A549 (cell line): ENCODE measurements at regions not wholly inside any gene's neighbourhood (a gene's known extent, or its start where the extent isn't known, plus 50 kb on each side); places are given as distances from the start of the nearest gene placed in this dataset.

Experiments
- ATAC-seq, 2 experiments: fragments of 200-7000 bp in 1 of 2; fragments of >200 bp in 1 of 2; cut with Nextera tagmentation in 1 of 2; cut with Tn5 transposase in 1 of 2; 3 replicates each; pipeline versions ENCODE4 v1.8.0 to v1.9.1; 2018 to 2020; ENCODE audit warnings: mild to moderate bottlenecking in 1 of 2, moderate library complexity in 1 of 2
- CTCF ChIA-PET: fragments of 300-600 bp; sonication (Branson Sonifier 250); formaldehyde crosslinking; extraction: SDS; loops from one replicate; lab custom pipeline; 2021; ENCODE audit warnings: antibody characterized with exemption, inconsistent platforms; lab: Yijun Ruan, JAX
- POLR2A ChIA-PET: fragments of 350-600 bp; formaldehyde crosslinking; extraction: SDS; loops from one replicate; lab custom pipeline; 2021; ENCODE audit warnings: antibody characterized with exemption, inconsistent platforms; lab: Yijun Ruan, JAX
- DNase-seq, 2 experiments: peaks; one replicate each; pipeline versions ENCODE4 v3.0.0 to v3.0.0-alpha.2; 2011 to 2016; ENCODE audit warnings: low read depth in 1 of 2, low spot score in 1 of 2
- FAIRE-seq: peaks from 2 replicates; lab custom pipeline; 2011; peaks lifted over from hg19 to GRCh38; lab: Jason Lieb, UNC
- H3K27ac ChIP-seq, 2 experiments: fragments of >200 bp; sonication (Bioruptor Twin); formaldehyde crosslinking; 3 replicates each; pipeline ENCODE4 v1.5.1; 2016 to 2017
- H3K4me1 ChIP-seq: fragments of >200 bp; sonication (Bioruptor Twin); formaldehyde crosslinking; 3 replicates; pipeline ENCODE4 v1.6.1; 2016
- H3K4me2 ChIP-seq: fragments of >200 bp; sonication (Bioruptor Twin); formaldehyde crosslinking; 3 replicates; pipeline ENCODE4 v1.6.1; 2016
- H3K4me3 ChIP-seq: fragments of >200 bp; sonication (Bioruptor Twin); formaldehyde crosslinking; 3 replicates; pipeline ENCODE4 v1.5.1; 2016
- H3K9me3 ChIP-seq: fragments of >200 bp; sonication (Bioruptor Twin); formaldehyde crosslinking; 3 replicates; pipeline ENCODE4 v1.6.1; 2016
- CHD2 ChIP-seq: fragments of 150-350 bp; IDR thresholded peaks from 2 replicates; pipeline ENCODE4 v1.6.1; 2014; ENCODE audit warnings: low read length; ENCODE audit not compliant: partially characterized antibody
- EP300 ChIP-seq, 2 experiments: fragments of >200 bp; sonication (Bioruptor Twin); formaldehyde crosslinking; IDR thresholded peaks; 2 replicates in 1 of 2; 3 replicates in 1 of 2; pipeline ENCODE4 v1.6.1; 2016 to 2017
- FOSB ChIP-seq: fragments of 250-450 bp; sonication (Bioruptor Pico); IDR thresholded peaks from 2 replicates; pipeline ENCODE4 v1.5.0; 2020; ENCODE audit warnings: mild to moderate bottlenecking, moderate library complexity
- FOSL2 ChIP-seq, 2 experiments: fragments of 450-650 bp in 1 of 2; fragments of >200 bp in 1 of 2; sonication (Bioruptor Twin) in 1 of 2; formaldehyde crosslinking; IDR thresholded peaks; 2 replicates each; pipeline versions ENCODE4 v1.5.0 to v1.6.1; 2016 to 2020; ENCODE audit warnings: mild to moderate bottlenecking in 1 of 2, moderate library complexity in 1 of 2
- FOXS1 ChIP-seq: fragments of 250-450 bp; sonication (Bioruptor Pico); IDR thresholded peaks from 2 replicates; pipeline ENCODE4 v1.5.0; 2020; ENCODE audit warnings: mild to moderate bottlenecking, moderate library complexity
- HOXA7 ChIP-seq: fragments of 250-450 bp; sonication (Bioruptor Pico); IDR thresholded peaks from 2 replicates; pipeline ENCODE4 v1.5.0; 2020; ENCODE audit warnings: mild to moderate bottlenecking, moderate library complexity
- HOXB5 ChIP-seq: fragments of 250-450 bp; sonication (Bioruptor Pico); IDR thresholded peaks from 2 replicates; pipeline ENCODE4 v1.5.0; 2020; ENCODE audit warnings: mild to moderate bottlenecking, moderate library complexity
- NFE2L2 ChIP-seq: fragments of 150-350 bp; conservative IDR thresholded peaks from 2 replicates; pipeline ENCODE4 v1.6.1; 2014; ENCODE audit warnings: low read length
- NR3C1 ChIP-seq: fragments of >200 bp; sonication (Bioruptor Twin); formaldehyde crosslinking; IDR thresholded peaks from 3 replicates; pipeline ENCODE4 v1.6.1; 2017
- POLR2AphosphoS2 ChIP-seq: conservative IDR thresholded peaks from 2 replicates; pipeline ENCODE4 v1.6.1; 2012; ENCODE audit warnings: low read length, improper control_type of control experiment, inconsistent platforms
- TFCP2L1 ChIP-seq: fragments of 250-450 bp; sonication (Bioruptor Pico); IDR thresholded peaks from 2 replicates; pipeline ENCODE4 v1.5.0; 2021; ENCODE audit warnings: mild to moderate bottlenecking
- ZC3H11A ChIP-seq: fragments of 450-650 bp; IDR thresholded peaks from 2 replicates; pipeline ENCODE4 v1.6.1; 2014; ENCODE audit warnings: antibody characterized with exemption, mild to moderate bottlenecking
- ZFP36 ChIP-seq: fragments of 450-650 bp; IDR thresholded peaks from 2 replicates; pipeline ENCODE4 v1.6.1; 2014; ENCODE audit warnings: borderline replicate concordance; ENCODE audit not compliant: partially characterized antibody
- ZSCAN20 ChIP-seq: fragments of 250-450 bp; sonication (Bioruptor Pico); IDR thresholded peaks from 2 replicates; pipeline ENCODE4 v1.8.0; 2022; ENCODE audit warnings: mild to moderate bottlenecking, moderate library complexity
- WGBS: methylation state at CpG from one replicate; pipeline ENCODE4 v1.1.6; 2017; ENCODE audit errors: missing lambda C conversion rate; 5-methylcytosine and 5-hydroxymethylcytosine counted together
- TF ChIP-seq, protein P1 (sequence below): fragments of 250-450 bp; sonication (Bioruptor Pico); IDR thresholded peaks from 2 replicates; pipeline ENCODE4 v1.5.0; 2021; ENCODE audit warnings: mild to moderate bottlenecking, moderate library complexity, borderline replicate concordance
- TF ChIP-seq, protein P2 (sequence below): fragments of 150-350 bp; IDR thresholded peaks from 2 replicates; pipeline ENCODE4 v1.6.1; 2014; ENCODE audit warnings: low read depth, mild to moderate bottlenecking, low read length
- TF ChIP-seq, protein P3 (sequence below): fragments of >200 bp; sonication (Bioruptor Twin); formaldehyde crosslinking; IDR thresholded peaks from 3 replicates; pipeline ENCODE4 v1.5.1; 2016
- TF ChIP-seq, protein P4 (sequence below): fragments of 200-600 bp; sonication (generic); IDR thresholded peaks from 2 replicates; pipeline ENCODE4 v1.6.1; 2016; ENCODE audit warnings: antibody characterized with exemption, mild to moderate bottlenecking, moderate library complexity
- TF ChIP-seq, protein P5 (sequence below): IDR thresholded peaks from 2 replicates; pipeline ENCODE4 v1.6.1; 2012; ENCODE audit warnings: low read depth, borderline replicate concordance
- TF ChIP-seq, protein P6 (sequence below): fragments of 250-450 bp; sonication (Bioruptor Pico); IDR thresholded peaks from 2 replicates; pipeline ENCODE4 v1.5.0; 2020; ENCODE audit warnings: low read depth, mild to moderate bottlenecking, moderate library complexity

DNA sequence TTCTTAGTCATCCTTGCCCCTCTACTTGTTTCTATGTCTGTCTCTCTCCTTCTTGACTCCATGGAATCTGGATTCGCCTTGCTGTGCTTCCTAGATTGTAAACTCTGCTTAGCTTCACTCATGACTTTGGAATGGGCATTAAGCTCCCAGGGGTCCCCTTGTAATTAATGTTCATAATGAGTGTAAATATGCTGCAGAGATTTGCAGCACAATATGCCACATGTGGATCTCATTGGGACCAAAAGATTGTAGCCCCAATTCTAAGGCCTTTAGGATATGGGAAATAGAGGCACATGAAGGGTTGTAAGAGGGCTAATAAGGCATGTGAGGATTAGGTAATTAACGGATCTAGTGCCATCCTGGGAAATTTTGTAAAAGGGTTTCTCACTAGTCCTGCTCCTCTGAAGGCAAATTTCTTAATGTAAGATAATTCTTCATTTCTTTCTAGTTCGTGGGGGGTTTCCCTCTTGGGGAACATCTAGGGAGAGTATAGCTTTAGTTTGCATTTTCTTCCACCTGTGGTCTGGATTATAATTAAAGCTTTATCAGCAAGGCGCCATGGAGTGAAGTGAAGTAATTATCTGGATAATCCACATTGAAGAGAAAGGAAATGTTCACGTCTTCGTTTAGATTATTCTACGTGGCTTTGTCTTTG lies 659.2 kb upstream of the PLXNA2 start:
- WGBS = 31% methylated on average over 7 of the region's 7 CpGs
- Histone ChIP-seq H3K4me1 (no peaks in the 10 kb centered on the region), H3K9me3 (no peaks in the 10 kb centered on the region), H3K4me3 (no peak overlapping the region), H3K4me2 (no peak overlapping the region), H3K27ac (no peak overlapping the region)
- ATAC-seq (no peak), DNase-seq (no peak), FAIRE-seq (no peak)
- CTCF ChIA-PET = no interaction called here
- POLR2A ChIA-PET = no interaction called here
- TF ChIP-seq FOSB (CRISPR knock-in tag) = no peak

DNA sequence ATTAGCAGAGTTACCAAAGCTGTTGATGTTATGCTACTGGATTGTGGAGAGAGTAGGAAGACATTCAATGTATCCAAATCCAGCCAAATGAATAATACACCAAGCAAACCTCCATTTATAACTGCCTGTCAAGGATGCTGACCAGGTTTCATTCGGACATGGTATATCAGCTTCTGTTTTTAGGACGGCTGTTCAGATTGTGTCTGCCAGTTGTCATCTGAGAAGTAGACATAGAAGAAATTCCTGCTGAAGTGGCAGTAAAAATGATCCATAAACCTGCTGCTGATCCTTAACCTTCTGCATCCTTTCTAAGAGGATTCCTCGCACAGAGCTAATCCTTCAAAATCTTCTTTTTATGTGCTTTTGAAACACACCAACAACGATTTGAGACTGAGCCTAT lies 663.6 kb upstream of the PLXNA2 start:
- Histone ChIP-seq H3K9me3 (no peaks in the 10 kb centered on the region), H3K27ac (no peak overlapping the region), H3K4me3 (no peak overlapping the region), H3K4me2 (no peak overlapping the region), H3K4me1 (no peaks in the 10 kb centered on the region)
- ChIA-PET CTCF (interaction anchor here (1.4 kb wide), 1 partner anchor 18 kb away, joined by 3 read pairs; no protein-coding TSS in a partner anchor), POLR2A (no interaction called here)
- ATAC-seq (no peak), FAIRE-seq (no peak), DNase-seq (no peak)
- 21% methylated on average over 4 of the region's 4 CpGs for WGBS
- TF ChIP-seq NR3C1 (no peak), ZFP36 (no peak), NFE2L2 (no peak), ZC3H11A (no peak), ZSCAN20 (CRISPR knock-in tag) (no peak), FOXS1 (no peak)
- TF ChIP-seq, protein P1, sequence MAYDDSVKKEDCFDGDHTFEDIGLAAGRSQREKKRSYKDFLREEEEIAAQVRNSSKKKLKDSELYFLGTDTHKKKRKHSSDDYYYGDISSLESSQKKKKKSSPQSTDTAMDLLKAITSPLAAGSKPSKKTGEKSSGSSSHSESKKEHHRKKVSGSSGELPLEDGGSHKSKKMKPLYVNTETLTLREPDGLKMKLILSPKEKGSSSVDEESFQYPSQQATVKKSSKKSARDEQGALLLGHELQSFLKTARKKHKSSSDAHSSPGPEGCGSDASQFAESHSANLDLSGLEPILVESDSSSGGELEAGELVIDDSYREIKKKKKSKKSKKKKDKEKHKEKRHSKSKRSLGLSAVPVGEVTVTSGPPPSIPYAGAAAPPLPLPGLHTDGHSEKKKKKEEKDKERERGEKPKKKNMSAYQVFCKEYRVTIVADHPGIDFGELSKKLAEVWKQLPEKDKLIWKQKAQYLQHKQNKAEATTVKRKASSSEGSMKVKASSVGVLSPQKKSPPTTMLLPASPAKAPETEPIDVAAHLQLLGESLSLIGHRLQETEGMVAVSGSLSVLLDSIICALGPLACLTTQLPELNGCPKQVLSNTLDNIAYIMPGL (CRISPR knock-in tag) = no peak
- TF ChIP-seq, protein P2, sequence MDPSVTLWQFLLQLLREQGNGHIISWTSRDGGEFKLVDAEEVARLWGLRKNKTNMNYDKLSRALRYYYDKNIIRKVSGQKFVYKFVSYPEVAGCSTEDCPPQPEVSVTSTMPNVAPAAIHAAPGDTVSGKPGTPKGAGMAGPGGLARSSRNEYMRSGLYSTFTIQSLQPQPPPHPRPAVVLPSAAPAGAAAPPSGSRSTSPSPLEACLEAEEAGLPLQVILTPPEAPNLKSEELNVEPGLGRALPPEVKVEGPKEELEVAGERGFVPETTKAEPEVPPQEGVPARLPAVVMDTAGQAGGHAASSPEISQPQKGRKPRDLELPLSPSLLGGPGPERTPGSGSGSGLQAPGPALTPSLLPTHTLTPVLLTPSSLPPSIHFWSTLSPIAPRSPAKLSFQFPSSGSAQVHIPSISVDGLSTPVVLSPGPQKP = no peak
- TF ChIP-seq, protein P3, sequence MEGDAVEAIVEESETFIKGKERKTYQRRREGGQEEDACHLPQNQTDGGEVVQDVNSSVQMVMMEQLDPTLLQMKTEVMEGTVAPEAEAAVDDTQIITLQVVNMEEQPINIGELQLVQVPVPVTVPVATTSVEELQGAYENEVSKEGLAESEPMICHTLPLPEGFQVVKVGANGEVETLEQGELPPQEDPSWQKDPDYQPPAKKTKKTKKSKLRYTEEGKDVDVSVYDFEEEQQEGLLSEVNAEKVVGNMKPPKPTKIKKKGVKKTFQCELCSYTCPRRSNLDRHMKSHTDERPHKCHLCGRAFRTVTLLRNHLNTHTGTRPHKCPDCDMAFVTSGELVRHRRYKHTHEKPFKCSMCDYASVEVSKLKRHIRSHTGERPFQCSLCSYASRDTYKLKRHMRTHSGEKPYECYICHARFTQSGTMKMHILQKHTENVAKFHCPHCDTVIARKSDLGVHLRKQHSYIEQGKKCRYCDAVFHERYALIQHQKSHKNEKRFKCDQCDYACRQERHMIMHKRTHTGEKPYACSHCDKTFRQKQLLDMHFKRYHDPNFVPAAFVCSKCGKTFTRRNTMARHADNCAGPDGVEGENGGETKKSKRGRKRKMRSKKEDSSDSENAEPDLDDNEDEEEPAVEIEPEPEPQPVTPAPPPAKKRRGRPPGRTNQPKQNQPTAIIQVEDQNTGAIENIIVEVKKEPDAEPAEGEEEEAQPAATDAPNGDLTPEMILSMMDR = no peak

DNA sequence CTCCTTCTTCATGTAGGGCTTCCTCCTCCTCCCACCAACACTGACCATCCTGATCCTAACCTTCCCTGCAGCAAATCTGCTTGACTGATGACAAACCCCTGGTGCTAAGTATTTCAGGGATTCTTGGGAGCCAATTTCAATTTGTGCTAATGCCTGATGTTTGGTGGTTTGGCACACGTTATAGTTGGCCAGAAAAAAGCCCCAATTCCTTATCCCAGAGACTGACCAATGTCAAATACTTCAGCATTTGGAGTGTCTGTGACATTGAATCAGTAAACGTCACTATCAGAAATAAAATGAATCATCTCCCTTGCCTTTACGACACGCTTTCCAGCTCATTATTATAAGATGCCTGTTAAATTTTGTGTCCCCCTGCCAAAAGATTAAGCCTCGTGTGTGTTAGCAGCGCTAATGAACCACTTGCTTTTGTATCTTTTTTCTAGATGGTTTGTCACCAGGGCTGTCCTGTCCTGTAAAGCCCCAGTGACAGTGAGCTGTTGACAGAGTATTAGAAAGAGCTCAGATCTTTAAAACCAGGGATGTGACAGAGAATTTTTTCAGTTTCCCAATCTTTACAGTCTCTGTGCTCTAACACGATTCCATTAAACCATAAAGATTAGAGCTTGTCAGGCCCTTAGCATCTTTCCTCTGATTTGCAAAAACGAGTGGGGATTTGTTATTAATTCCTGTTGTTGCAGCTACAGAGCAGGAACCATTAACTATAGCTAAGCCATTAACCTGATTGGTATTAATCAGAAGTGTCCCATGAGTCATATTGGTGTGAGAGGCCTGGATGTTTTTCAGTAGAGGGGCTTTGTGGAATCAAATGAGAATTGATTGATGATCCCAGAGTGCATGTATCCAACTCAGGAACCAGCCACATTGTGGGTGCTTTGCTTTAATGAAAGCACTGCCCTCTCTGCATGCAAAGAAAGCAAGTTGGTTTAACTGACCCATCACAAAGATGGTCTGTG lies 665.1 kb upstream of the PLXNA2 start:
- FAIRE-seq (no peak), DNase-seq (no peak), ATAC-seq (no peak)
- ChIA-PET POLR2A (no interaction called here), CTCF (no interaction called here)
- no peak overlapping the region for H3K4me3 ChIP-seq
- no peak overlapping the region for H3K4me2 ChIP-seq
- H3K27ac ChIP-seq = no peak overlapping the region
- 7% methylated on average over 8 of the region's 8 CpGs for WGBS
- H3K4me1 ChIP-seq = no peaks in the 10 kb centered on the region
- no peaks in the 10 kb centered on the region for H3K9me3 ChIP-seq
- TF ChIP-seq NFE2L2 (no peak), CHD2 (no peak), POLR2AphosphoS2 (no peak), HOXB5 (no peak), TFCP2L1 (CRISPR knock-in tag) (no peak), FOSL2 (IDR thresholded peaks at IDR 0.05) (no peak), FOSL2 (CRISPR knock-in tag; IDR thresholded peaks at IDR 0.05) (no peak), EP300 (IDR thresholded peaks at IDR 0.05) (no peak), HOXA7 (CRISPR knock-in tag) (no peak)
- TF ChIP-seq, protein P4, sequence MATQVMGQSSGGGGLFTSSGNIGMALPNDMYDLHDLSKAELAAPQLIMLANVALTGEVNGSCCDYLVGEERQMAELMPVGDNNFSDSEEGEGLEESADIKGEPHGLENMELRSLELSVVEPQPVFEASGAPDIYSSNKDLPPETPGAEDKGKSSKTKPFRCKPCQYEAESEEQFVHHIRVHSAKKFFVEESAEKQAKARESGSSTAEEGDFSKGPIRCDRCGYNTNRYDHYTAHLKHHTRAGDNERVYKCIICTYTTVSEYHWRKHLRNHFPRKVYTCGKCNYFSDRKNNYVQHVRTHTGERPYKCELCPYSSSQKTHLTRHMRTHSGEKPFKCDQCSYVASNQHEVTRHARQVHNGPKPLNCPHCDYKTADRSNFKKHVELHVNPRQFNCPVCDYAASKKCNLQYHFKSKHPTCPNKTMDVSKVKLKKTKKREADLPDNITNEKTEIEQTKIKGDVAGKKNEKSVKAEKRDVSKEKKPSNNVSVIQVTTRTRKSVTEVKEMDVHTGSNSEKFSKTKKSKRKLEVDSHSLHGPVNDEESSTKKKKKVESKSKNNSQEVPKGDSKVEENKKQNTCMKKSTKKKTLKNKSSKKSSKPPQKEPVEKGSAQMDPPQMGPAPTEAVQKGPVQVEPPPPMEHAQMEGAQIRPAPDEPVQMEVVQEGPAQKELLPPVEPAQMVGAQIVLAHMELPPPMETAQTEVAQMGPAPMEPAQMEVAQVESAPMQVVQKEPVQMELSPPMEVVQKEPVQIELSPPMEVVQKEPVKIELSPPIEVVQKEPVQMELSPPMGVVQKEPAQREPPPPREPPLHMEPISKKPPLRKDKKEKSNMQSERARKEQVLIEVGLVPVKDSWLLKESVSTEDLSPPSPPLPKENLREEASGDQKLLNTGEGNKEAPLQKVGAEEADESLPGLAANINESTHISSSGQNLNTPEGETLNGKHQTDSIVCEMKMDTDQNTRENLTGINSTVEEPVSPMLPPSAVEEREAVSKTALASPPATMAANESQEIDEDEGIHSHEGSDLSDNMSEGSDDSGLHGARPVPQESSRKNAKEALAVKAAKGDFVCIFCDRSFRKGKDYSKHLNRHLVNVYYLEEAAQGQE = no peak
- TF ChIP-seq, protein P5, sequence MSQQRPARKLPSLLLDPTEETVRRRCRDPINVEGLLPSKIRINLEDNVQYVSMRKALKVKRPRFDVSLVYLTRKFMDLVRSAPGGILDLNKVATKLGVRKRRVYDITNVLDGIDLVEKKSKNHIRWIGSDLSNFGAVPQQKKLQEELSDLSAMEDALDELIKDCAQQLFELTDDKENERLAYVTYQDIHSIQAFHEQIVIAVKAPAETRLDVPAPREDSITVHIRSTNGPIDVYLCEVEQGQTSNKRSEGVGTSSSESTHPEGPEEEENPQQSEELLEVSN = no peak
- TF ChIP-seq, protein P6, sequence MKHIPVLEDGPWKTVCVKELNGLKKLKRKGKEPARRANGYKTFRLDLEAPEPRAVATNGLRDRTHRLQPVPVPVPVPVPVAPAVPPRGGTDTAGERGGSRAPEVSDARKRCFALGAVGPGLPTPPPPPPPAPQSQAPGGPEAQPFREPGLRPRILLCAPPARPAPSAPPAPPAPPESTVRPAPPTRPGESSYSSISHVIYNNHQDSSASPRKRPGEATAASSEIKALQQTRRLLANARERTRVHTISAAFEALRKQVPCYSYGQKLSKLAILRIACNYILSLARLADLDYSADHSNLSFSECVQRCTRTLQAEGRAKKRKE (CRISPR knock-in tag) = no peak
